Keratinocyte (primary cell): ENCODE measurements at regions not wholly inside any gene's neighbourhood (a gene's known extent, or its start where the extent isn't known, plus 50 kb on each side); places are given as distances from the start of the nearest gene placed in this dataset.

Source experiments
- EZH2 ChIP-seq: IDR thresholded peaks from one replicate; pipeline ENCODE4 v1.6.1; 2012; ENCODE audit warnings: inconsistent platforms, mild to moderate bottlenecking, low read length, moderate library complexity
- TF ChIP-seq, protein P1 (sequence below), 3 experiments: IDR thresholded peaks in 1 of 3; conservative IDR thresholded peaks in 1 of 3; optimal IDR thresholded peaks in 1 of 3; 2 replicates in 2 of 3; 3 replicates in 1 of 3; pipeline versions ENCODE3 to v1.5.1; 2011; ENCODE audit warnings: low read length in 3 of 3, mild to moderate bottlenecking in 3 of 3, moderate library complexity in 2 of 3, control low read depth in 1 of 3, inconsistent platforms in 1 of 3; ENCODE audit not compliant: insufficient read depth in 2 of 3; ENCODE audit errors: extremely low read depth in 1 of 3

DNA sequence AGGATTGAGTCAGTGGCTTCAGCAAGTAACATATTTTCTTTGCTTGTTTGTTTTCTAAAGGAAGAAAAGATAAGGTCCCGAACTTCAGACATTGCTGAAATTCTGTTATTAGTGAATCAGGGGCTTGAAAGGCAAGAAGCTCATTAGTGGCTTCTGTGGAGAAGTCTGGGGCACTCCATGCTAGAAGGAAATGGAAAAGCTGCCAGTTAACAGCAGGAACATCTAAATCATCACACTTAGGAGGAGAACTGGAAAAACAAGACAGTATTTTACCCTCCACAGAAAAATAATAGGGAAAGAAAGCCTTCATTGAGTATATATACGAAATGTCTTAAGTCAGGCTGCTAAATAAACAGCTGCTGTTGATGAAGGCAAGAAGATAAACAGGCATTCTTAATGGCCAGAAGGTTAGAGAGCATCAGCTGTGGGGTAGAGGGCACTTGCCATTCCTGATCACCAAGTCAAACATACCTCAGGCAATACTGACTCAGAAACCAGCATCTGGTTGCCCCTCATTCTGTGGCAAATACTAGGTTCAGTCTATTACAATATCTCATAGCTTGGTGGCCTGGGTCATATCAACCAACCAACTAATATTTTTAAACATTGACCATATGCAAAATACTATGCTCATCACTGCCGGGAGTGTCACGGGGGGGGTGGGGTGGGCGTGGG, 143.2 kb upstream of the TENT5A start:
- TF ChIP-seq EZH2, result no peak
- TF ChIP-seq, protein P1, sequence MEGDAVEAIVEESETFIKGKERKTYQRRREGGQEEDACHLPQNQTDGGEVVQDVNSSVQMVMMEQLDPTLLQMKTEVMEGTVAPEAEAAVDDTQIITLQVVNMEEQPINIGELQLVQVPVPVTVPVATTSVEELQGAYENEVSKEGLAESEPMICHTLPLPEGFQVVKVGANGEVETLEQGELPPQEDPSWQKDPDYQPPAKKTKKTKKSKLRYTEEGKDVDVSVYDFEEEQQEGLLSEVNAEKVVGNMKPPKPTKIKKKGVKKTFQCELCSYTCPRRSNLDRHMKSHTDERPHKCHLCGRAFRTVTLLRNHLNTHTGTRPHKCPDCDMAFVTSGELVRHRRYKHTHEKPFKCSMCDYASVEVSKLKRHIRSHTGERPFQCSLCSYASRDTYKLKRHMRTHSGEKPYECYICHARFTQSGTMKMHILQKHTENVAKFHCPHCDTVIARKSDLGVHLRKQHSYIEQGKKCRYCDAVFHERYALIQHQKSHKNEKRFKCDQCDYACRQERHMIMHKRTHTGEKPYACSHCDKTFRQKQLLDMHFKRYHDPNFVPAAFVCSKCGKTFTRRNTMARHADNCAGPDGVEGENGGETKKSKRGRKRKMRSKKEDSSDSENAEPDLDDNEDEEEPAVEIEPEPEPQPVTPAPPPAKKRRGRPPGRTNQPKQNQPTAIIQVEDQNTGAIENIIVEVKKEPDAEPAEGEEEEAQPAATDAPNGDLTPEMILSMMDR (optimal IDR thresholded peaks at IDR 0.05 in 1 of 3, IDR thresholded peaks at IDR 0.05 in 1 of 3, conservative IDR thresholded peaks at IDR 0.05 in 1 of 3; ENCODE audit: extremely low read depth in 1 of 3, insufficient read depth in 2 of 3, low read length in 3 of 3), result no peak
